HepG2 (cell line): ENCODE measurements at regions not wholly inside any gene's neighbourhood (a gene's known extent, or its start where the extent isn't known, plus 50 kb on each side); places are given as distances from the start of the nearest gene placed in this dataset.

Experiments
- CERS6 ChIP-seq: sonication (generic); formaldehyde crosslinking; IDR thresholded peaks from 2 replicates; pipeline ENCODE4 v1.5.0; 2020; ENCODE audit warnings: missing genetic modification reagents
- GLMP ChIP-seq: sonication (generic); formaldehyde crosslinking; IDR thresholded peaks from 2 replicates; pipeline ENCODE4 v1.9.0; 2021; ENCODE audit warnings: missing genetic modification reagents, mild to moderate bottlenecking, borderline replicate concordance
- PPARG ChIP-seq: conservative IDR thresholded peaks from 2 replicates; pipeline ENCODE4 v1.6.1; 2016; ENCODE audit warnings: missing biosample characterization, missing genetic modification reagents
- ZBTB33 ChIP-seq: sonication (generic); formaldehyde crosslinking; IDR thresholded peaks from 2 replicates; pipeline ENCODE4 v1.4.0; 2020; ENCODE audit warnings: missing genetic modification reagents
- ZNF17 ChIP-seq: sonication (generic); formaldehyde crosslinking; IDR thresholded peaks from 2 replicates; pipeline ENCODE4 v1.5.0; 2020; ENCODE audit warnings: mild to moderate bottlenecking, missing genetic modification reagents
- ZNF263 ChIP-seq: sonication (generic); formaldehyde crosslinking; IDR thresholded peaks from 2 replicates; pipeline ENCODE4 v1.4.0; 2020; ENCODE audit warnings: missing genetic modification reagents
- ZNF687 ChIP-seq: sonication (generic); formaldehyde crosslinking; IDR thresholded peaks from 2 replicates; pipeline ENCODE4 v1.5.1; 2020; ENCODE audit warnings: mild to moderate bottlenecking, missing genetic modification reagents, moderate library complexity
- ZSCAN29 ChIP-seq: sonication (generic); formaldehyde crosslinking; conservative IDR thresholded peaks from 2 replicates; pipeline ENCODE4 v1.4.0; 2020; ENCODE audit warnings: mild to moderate bottlenecking, missing genetic modification reagents

- TF ChIP-seq CERS6 (CRISPR knock-in tag), result no peak
- TF ChIP-seq PPARG (CRISPR knock-in tag), result 0 out of 2 replicates have a peak, but pooled peaks have one; percentile 24
- TF ChIP-seq ZBTB33 (CRISPR knock-in tag), result no peak
- 0 out of 2 replicates have a peak, but pooled peaks have one; percentile 12 for TF ChIP-seq ZNF263 (CRISPR knock-in tag)
- no peak for TF ChIP-seq GLMP (CRISPR knock-in tag)
- no peak for TF ChIP-seq ZSCAN29
- peak; percentile 61 for TF ChIP-seq ZNF687 (CRISPR knock-in tag)
- no peak for TF ChIP-seq ZNF17 (CRISPR knock-in tag)
- TF ChIP-seq, all 625 proteins: peak for 15
These were observed 272.7 kb downstream of the PARN start (continued) for GRCh38 chr16:14357328-14357727.
